ENCODE measurements at regions not wholly inside any gene's neighbourhood (a gene's known extent, or its start where the extent isn't known, plus 50 kb on each side); places are given as distances from the start of the nearest gene placed in this dataset.

DNA sequence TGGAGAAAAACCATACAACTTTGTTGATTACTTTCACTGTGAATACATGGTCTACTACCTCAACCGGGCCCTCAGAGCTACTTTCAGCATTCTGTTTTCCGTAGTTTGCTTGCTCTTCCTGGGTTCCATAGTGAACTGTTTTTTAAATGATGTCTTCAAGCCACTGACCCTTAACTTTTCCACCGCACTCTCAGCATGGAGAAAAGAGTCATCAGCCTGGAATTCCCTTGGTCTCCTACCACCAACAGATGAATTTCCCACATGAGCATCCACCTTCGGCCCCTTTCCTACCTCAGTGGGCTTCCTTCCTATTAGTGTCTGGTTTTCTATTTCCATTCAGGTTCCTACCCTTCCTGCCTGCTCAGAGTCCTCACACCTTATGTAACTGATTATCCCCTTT is 135.9 kb upstream of the ADAMTSL1 start:
- DNase-seq (ENCODE audit: missing footprints), result no peak
- no peak for ATAC-seq
- intact Hi-C loops (cut with DNase I), result no loop called here

DNA sequence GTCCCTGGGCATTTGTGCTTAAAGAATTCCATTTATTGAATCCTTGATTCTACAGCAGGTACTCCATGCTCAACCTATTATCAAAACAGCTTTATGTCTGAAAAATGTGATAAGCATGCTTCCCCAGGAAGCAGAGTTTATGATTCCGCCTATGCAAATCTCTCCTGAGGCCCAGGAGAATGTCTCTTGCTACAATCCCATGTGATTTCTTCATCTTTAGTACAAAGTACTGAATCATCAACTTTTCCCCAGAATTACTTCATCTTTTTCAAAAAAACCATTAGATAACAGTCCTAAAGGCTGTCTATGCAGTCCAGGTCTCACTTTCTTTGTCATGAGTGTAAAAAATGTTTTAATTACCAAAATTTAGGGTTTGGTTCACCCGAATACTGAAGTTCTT is 130.2 kb upstream of the ADAMTSL1 start:
- no peak for DNase-seq (ENCODE audit: missing footprints)
- no peak for ATAC-seq
- intact Hi-C loops (cut with DNase I), result no loop called here

DNA sequence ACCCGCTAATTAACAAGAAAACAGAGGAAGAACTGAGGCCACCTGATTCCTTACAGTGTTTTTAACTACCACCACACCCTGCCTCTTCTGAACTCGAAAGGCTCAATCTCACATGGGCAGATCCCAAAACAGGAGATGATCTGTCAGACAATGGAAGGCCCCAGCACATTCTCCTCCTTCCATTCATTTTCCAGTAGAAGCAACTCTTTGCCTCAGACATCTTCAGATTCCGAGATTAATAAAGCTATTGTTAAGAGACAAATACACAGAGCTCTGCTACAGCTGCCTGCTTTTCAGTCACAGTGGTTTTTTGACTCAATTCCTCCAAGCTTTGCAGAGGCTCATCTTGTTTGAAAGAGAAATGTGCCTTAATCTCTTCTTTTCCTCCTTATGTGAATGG is 127.2 kb upstream of the ADAMTSL1 start:
- DNase-seq (ENCODE audit: missing footprints) (no peak), ATAC-seq (no peak)
- intact Hi-C loops (cut with DNase I), result no loop called here

DNA sequence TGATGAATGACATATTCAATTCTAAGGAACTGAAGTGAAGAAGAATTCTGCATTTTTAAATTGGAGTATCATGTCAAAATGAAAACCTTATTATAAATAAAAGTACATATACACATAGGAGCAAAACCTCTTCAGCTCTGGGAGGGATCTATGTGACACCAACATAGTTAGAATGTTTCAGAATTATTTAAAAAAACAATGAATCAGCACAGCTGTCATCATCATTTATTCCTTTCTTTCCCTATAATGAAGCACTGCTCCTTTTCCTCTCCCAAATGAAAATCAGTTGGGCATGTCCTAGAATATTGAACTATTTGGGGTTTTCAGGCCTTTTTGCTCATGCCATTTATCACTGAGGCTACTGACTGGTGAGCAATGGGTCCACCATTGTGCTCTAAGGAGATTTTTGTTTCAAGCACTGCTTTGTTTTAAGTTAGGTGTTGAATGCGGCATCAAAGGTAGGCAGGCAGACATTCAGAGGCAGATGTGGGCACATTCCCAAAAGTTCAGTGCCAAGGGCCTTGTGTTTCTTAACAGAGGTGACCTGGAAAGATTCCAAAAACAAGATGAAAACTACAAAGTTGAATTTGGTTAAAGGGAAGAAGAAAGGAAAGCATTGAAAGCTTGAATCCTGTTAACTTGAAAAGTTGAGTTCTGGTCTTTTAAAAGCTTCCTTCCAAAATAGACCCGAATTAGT is 126.4 kb upstream of the ADAMTSL1 start:
- DNase-seq (ENCODE audit: missing footprints), result no peak
- peak; percentile 28 for ATAC-seq
- intact Hi-C loops (cut with DNase I), result no loop called here

DNA sequence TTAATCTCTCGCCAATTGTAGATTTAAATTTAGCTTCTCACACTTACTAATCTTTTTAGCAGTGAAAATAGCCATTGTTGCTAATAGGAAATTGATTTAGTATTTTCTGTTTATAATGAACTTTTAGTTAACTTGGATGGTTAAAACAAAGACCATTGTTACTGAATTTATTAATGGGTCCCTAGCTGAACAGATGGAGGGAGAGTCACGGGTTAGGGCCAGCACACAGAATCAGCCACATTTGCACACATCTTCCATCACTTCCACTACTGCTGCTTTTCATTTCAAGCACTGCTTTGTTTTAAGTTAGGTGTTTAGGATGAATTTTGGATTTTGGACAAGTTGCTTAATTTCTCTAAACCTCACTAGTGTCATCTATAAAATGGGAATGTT is 125.9 kb upstream of the ADAMTSL1 start:
- DNase-seq (ENCODE audit: missing footprints) (no peak), ATAC-seq (no peak)
- intact Hi-C loops (cut with DNase I), result no loop called here

DNA sequence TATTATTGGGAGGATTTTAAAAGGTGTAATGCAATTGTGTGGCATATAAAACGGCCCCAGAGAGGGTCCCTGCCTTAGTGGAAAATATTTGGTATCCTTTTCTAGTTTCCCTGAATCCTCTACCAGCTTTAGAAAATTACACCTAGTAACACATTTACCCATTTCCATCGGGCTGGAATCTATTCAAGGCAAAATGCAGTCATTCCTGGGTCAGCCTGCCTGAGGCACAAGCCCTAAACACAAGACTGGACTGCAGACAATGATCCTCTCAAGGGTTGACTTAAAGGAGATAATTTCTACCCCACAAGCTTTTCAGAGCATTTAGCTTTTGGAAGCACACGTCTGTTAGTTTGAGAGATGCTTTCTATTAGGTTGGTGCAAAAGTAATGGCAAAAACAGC is 124.4 kb upstream of the ADAMTSL1 start:
- intact Hi-C loops (cut with DNase I), result no loop called here
- no peak for DNase-seq (ENCODE audit: missing footprints)
- no peak for ATAC-seq

DNA sequence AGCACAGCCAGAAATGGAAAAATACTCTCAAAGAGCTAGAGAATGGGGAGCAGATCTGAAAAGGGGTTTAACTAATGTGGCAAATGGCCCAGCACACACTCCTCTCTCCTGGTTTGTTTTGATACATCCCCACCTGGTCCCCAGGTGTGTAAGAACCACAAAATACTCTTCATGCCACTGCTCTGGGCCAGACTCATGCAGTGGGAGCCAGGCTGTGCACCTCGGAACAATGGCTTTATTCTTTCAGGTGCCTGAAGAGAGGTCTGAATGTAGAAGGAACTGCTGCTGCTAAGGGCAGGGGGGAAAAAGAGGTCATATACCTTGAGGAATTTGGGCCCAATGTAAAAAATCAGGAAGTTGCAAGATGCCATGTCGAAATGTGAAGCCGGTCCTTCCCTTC is 123.9 kb upstream of the ADAMTSL1 start:
- ATAC-seq (no peak), DNase-seq (ENCODE audit: missing footprints) (no peak)
- intact Hi-C loops (cut with DNase I), result no loop called here

DNA sequence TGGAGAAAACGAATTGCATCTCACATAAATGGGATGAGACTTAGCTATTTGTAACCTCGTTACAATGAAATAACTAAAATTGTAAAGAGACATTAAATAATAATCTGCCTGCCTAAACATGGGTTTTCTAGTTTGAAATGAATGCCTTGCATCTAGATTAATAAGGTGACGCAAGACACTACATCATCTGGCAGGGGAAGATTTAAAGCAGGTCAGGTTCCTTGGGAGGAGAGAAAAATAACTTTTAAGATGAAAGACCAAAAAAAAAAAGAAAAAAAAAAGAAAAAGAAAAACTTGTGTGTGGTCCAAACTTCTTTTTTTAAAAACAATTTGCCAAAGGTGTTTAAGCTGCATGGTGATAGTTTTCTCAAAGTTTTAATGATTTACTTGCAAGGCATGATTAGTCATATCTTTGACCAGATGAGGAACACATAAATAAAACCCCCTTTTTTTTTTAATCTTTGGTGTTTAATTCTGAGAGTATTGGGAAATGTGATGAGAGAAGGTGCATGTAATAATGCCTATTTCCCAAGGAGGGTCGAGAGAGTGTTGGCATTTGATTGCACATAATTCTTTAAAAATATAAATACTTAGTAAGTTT is 122.9 kb upstream of the ADAMTSL1 start:
- ATAC-seq (no peak), DNase-seq (ENCODE audit: missing footprints) (no peak)
- intact Hi-C loops (cut with DNase I), result no loop called here

DNA sequence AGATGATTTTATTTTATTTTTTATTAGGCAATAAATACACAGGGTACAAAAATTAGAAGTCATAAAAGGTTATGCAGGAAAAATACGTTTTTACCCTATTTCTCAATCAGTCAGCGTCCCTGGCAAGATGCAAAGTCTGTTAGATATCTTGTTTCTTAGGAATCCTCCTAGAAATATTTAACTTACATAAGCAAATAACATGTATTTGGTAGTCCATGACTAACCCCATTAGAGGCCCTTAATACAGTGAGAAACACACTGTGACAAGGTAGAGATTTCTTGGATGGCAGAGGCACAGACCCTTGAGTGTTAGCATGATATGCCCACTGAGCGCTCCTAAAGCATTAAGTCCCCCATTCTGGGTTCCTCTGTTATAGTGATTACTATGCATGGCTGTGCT is 121.2 kb upstream of the ADAMTSL1 start:
- intact Hi-C loops (cut with DNase I), result no loop called here
- ATAC-seq (no peak), DNase-seq (ENCODE audit: missing footprints) (no peak)

DNA sequence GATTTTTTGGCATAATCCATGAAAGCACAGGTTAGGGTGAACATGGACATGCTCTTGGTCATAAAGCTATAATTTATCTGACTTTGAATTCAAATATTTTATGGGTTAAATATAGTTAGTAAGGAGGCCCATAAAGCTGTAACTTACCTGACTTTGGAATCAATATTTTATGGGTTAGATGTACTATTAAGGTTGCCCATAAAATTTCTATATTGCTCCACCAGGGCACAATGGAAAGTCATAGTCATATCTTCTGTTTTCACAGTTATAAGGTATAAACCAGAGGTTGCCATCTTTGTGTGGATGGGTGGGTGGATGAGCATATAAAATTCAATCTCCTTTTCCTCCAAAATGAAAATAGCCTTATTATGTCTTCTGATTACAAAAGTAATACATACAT is 120.5 kb upstream of the ADAMTSL1 start:
- intact Hi-C loops (cut with DNase I), result no loop called here
- no peak for ATAC-seq
- DNase-seq (ENCODE audit: missing footprints), result no peak

DNA sequence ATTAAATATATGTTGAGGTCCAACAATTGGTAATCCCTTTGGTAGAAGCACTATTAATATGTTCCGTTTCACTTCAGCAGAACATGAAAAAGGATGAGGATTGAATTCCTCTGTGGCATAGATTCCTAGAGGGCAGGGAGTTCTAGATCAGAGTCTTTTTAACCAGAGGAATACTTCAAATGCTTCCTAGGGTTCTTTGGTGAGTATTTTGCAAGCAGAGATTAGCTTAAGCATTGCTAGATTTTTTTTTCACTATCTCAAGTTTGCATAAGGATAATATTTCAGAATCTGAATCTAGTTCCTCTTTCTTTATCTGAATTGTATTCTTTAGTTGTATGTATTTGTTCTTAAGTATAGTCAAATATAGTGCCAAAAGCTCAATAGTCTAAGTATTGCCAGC is 116.6 kb upstream of the ADAMTSL1 start:
- ATAC-seq (no peak), DNase-seq (ENCODE audit: missing footprints) (no peak)
- intact Hi-C loops (cut with DNase I), result no loop called here

DNA sequence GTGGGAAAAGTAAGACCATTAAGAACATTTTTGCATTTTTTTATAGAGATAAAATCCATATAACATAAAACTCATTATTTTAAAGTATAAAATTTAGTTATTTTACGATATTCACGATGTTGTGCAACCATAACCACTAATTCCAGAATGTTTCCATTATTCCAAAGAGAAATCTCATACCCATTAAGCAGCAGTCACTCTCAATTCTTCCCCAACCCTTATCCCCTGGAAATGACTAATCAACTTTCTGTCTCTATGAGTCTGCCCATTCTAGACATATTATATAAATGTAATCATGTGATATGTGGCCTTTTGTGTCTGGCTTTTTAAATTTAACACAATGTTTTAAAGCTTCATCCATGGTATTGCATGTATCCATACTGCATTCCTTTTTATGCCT is 115.6 kb upstream of the ADAMTSL1 start:
- ATAC-seq (no peak), DNase-seq (ENCODE audit: missing footprints) (no peak)
- intact Hi-C loops (cut with DNase I), result no loop called here

DNA sequence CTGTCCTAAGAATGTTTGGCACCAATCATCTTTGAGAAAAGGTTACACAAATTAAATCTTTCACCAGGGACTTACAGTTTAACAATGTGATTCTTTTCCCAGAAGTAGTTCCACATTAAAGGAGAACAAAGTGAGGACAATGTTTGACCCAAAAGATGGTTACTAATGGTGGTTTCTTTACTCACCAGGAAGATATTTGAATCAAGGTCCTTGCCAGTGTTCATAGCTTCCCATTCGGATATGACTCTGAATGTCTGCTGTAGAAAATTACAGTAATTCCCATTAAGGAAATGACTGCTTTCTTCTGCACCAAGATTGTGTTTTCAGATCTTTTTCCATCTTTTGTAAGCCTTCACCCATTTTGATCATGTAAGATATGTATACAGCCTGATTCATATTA is 114.6 kb upstream of the ADAMTSL1 start:
- DNase-seq (ENCODE audit: missing footprints), result no peak
- ATAC-seq, result no peak
- intact Hi-C loops (cut with DNase I), result no loop called here

DNA sequence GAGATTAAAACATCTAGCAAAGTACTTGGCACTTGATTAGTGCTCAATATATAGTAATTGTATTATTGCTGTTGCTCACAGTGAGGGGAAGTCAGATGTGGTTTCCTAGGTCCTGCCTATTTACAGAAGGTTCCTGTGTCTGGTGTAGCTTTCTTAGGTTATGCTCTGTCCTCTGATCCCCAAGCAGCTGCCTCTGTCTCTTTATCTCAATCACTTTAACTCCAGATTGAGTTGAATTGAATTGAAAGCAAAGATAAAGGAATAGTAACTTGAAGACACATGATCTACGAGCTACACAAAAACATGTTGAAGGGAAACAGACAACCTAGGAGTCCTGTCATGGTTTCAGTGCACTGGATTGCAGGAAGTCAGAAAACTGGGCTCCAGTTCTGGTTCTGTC is 113.9 kb upstream of the ADAMTSL1 start:
- DNase-seq (ENCODE audit: missing footprints) (no peak), ATAC-seq (no peak)
- intact Hi-C loops (cut with DNase I), result loop anchor here (5.0 kb wide), 1 partner anchor 77 kb away; no protein-coding TSS in a partner anchor

DNA sequence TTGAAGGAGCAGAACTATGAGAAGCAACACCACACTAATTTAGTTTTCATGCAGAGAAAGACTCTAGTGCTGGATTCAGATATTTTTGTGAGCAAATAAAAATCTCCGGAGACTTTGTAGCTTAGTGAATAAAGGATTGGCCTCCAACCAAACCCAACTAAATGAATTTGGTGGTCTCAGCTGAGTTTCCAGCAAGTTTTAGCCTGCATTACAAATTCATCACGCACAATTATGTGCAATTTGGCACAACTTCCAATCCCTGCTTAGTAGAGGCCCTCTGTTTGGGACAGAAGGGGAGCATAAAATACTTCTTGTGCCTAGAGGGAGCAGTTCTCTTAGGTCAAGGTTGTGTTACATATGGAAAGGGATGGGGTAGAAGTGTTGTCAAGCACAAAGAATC is 112.3 kb upstream of the ADAMTSL1 start:
- no peak for ATAC-seq
- no peak for DNase-seq (ENCODE audit: missing footprints)
- intact Hi-C loops (cut with DNase I), result loop anchor here (5.0 kb wide), 1 partner anchor 76 kb away; no protein-coding TSS in a partner anchor

DNA sequence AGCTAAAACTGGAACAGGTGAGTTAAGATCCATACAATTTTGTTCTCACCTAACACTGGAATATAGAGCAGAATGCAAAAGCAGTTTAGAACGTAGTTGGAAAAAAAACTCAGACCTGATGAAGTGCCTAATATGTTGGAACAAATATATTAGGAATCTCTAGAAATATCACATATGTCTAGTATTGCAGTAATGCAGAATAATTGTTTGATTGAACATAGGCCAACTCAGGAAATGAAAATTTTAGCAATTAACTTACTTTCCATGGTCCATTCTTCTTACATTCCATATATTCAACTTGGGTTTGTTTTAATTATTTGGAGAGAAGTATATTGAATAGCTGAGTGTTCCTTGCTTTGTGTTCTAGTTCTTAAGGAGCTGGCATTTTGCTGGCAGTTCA is 111.8 kb upstream of the ADAMTSL1 start:
- DNase-seq (ENCODE audit: missing footprints), result no peak
- no peak for ATAC-seq
- intact Hi-C loops (cut with DNase I), result loop anchor here (5.0 kb wide), 1 partner anchor 75 kb away; no protein-coding TSS in a partner anchor

DNA sequence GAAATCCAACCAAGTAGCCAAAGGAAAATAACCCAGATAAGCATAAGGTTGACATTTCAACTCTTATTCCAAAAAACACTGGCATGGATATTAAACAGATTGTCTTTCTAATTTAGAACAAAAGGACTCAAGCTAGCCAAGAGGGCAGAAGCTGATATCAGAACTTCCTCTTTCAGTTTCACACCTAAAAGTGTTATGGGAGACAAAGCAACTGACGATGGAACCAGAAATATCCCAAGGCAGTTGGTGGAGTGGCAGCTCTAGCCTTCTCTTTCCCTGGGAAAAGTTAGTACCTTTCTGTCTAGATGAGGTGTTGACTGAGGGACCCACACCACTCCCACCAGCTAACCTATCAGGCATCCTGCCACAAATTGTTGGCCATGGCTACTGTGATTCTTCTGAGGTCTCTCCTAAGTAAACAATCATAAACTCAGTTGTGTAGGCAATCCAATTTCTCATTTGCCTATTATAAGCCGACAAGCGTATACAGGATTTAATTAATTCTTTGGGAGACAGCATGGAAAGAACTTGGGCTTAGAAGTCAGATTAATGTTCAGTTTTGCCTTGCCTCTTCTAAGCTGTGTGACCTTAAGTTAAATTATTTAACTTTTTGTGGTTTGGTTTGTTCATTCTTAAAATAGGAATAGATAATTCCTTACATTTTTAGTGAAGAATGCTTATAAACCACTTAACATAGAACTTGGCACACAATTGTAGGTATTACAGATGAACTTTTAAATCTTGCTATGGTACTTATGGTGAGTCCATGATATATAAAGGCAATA is 110.9 kb upstream of the ADAMTSL1 start:
- intact Hi-C loops (cut with DNase I), result loop anchor here (5.0 kb wide), 1 partner anchor 74 kb away; no protein-coding TSS in a partner anchor
- ATAC-seq (peak; percentile 90), DNase-seq (ENCODE audit: missing footprints) (no peak)

DNA sequence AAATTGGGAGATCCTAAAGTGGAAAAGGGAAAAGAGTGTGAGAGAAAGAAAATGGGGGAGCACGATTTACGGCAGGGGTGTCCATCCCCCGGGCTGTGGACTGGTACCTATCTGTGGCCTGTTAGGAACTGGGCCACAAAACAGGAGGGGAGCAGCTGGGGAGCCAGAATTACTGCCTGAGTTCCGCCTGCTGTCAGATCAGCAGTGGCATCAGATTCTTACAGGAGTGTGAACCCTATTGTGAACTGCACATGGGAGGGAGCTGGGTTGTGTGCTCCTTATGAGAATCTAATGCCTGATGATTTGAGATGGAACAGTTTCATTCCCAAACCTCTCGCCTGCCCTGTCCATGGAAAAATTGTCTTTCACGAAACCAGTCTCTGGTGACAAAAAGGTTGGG is 108.3 kb upstream of the ADAMTSL1 start:
- DNase-seq (ENCODE audit: missing footprints) (no peak), ATAC-seq (no peak)
- intact Hi-C loops (cut with DNase I), result no loop called here

DNA sequence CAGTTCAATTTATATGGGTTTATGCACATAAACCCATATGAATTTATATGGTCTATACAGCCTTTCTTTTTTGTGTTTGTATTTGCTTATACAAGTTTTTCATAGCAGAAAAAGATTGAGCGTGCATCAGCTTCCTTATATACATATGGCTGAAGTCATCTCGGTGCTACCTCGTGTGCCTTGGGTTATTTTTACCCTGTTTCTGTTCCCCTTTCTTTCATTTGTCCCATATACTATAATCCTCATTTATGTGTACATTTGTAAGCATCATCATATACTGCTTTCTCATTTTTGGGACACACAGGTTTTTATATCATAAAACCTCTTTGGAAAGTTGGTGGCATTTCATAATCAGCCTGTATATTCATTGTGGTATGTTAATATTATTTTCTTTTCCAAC is 107.8 kb upstream of the ADAMTSL1 start:
- DNase-seq (ENCODE audit: missing footprints), result no peak
- intact Hi-C loops (cut with DNase I), result no loop called here
- no peak for ATAC-seq

DNA sequence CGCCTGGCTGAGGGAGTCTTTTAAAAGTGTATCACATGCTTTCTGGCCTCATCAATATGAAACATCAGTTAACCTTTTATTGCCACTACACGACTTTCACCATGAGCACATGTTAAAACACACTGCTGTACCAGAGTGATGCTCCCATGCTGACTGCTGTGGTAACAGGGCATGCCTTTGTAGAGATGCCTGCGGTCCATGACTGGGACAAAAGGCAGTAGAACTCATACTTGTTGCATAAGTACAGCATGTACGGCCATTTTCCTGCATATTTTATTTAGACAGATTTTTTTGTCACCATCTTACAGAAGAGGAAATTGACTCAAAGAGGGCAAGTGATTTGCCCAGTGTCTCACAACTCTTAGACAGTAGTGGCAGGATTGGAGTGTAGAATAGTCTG is 105.7 kb upstream of the ADAMTSL1 start:
- no peak for DNase-seq (ENCODE audit: missing footprints)
- intact Hi-C loops (cut with DNase I), result no loop called here
- no peak for ATAC-seq

All from Right ventricle myocardium inferior (tissue), 1 donor.